RWPE2 (cell line): ENCODE measurements at regions not wholly inside any gene's neighbourhood (a gene's known extent, or its start where the extent isn't known, plus 50 kb on each side); places are given as distances from the start of the nearest gene placed in this dataset.

Experiments used
- ATAC-seq: fragments of 200-7000 bp; cut with Tn5 transposase; 3 replicates; pipeline ENCODE4 v1.9.1; 2021; ENCODE audit warnings: low read depth
- DNase-seq: peaks from one replicate; pipeline ENCODE4 v3.0.0-alpha.2; 2020; ENCODE audit warnings: low spot score
- H3K27ac ChIP-seq: fragments of 450-650 bp; 2 replicates; pipeline ENCODE4 v1.5.1; 2017; ENCODE audit warnings: mild to moderate bottlenecking; ENCODE audit not compliant: poor library complexity, severe bottlenecking
- H3K27me3 ChIP-seq: fragments of 250-450 bp; sonication (Bioruptor Pico); 2 replicates; pipeline ENCODE4 v1.5.1; 2021; ENCODE audit warnings: mild to moderate bottlenecking, moderate library complexity; ENCODE audit not compliant: insufficient read depth, poor library complexity, severe bottlenecking
- H3K36me3 ChIP-seq: fragments of 250-450 bp; sonication (Bioruptor Pico); 2 replicates; pipeline ENCODE4 v1.5.1; 2020; ENCODE audit warnings: low read depth, mild to moderate bottlenecking, moderate library complexity
- H3K4me1 ChIP-seq: fragments of 250-450 bp; sonication (Bioruptor Pico); 2 replicates; pipeline ENCODE4 v1.5.1; 2021; ENCODE audit warnings: mild to moderate bottlenecking, moderate library complexity; ENCODE audit not compliant: insufficient read depth, poor library complexity, severe bottlenecking
- H3K4me3 ChIP-seq: fragments of 250-450 bp; sonication (Bioruptor Pico); 2 replicates; pipeline ENCODE4 v1.5.1; 2021; ENCODE audit warnings: mild to moderate bottlenecking, moderate library complexity; ENCODE audit not compliant: severe bottlenecking
- H3K9me3 ChIP-seq: fragments of 250-450 bp; sonication (Bioruptor Pico); 2 replicates; pipeline ENCODE4 v1.5.1; 2021; ENCODE audit warnings: mild to moderate bottlenecking, moderate library complexity; ENCODE audit not compliant: severe bottlenecking
- CTCF ChIP-seq: fragments of 450-650 bp; IDR thresholded peaks from one replicate; pipeline ENCODE4 v1.5.1; 2017; ENCODE audit warnings: mild to moderate bottlenecking, moderate library complexity; ENCODE audit not compliant: poor library complexity, severe bottlenecking

- no peak for ATAC-seq
Measured at GRCh38 chr7:20513341-20513740, 102.1 kb upstream of the ABCB5 start.

GRCh38 chr7:20513897-20514296 is 101.6 kb upstream of the ABCB5 start:
- no peak for DNase-seq
- no peak for ATAC-seq
- Histone ChIP-seq H3K4me3 (no peak overlapping the region), H3K4me1 (peaks cover 9% of the 10 kb centered on the region), H3K27me3 (no peaks in the 10 kb centered on the region), H3K36me3 (no peaks in the 10 kb centered on the region), H3K9me3 (no peaks in the 10 kb centered on the region), H3K27ac (no peak overlapping the region)
- TF ChIP-seq CTCF: no peak

More at GRCh38 chr7:20513341-20513740, 102.1 kb upstream of the ABCB5 start:
- H3K4me1 ChIP-seq: peaks cover 9% of the 10 kb centered on the region
- no peaks in the 10 kb centered on the region for H3K9me3 ChIP-seq
- H3K27ac ChIP-seq: no peak overlapping the region
- H3K36me3 ChIP-seq: no peaks in the 10 kb centered on the region
- H3K27me3 ChIP-seq: no peaks in the 10 kb centered on the region
- no peak for TF ChIP-seq CTCF
- H3K4me3 ChIP-seq: no peak overlapping the region
- no peak for DNase-seq

GRCh38 chr7:20514364-20514763 is 101.1 kb upstream of the ABCB5 start:
- TF ChIP-seq CTCF: no peak
- ATAC-seq: peak; percentile 95
- Histone ChIP-seq H3K27me3 (no peaks in the 10 kb centered on the region), H3K36me3 (no peaks in the 10 kb centered on the region), H3K4me3 (no peak overlapping the region), H3K4me1 (peaks cover 9% of the 10 kb centered on the region), H3K9me3 (no peaks in the 10 kb centered on the region), H3K27ac (no peak overlapping the region)
- peak; percentile 65 for DNase-seq

- Histone ChIP-seq H3K36me3 (no peaks in the 10 kb centered on the region), H3K4me1 (peaks cover under 1% of the 10 kb centered on the region), H3K27ac (no peak overlapping the region), H3K4me3 (no peak overlapping the region), H3K27me3 (no peaks in the 10 kb centered on the region), H3K9me3 (no peaks in the 10 kb centered on the region)
- no peak for ATAC-seq
- no peak for DNase-seq
- no peak for TF ChIP-seq CTCF
Measured at GRCh38 chr7:20519645-20520044, 95.8 kb upstream of the ABCB5 start.

GRCh38 chr7:20520530-20520929 is 94.9 kb upstream of the ABCB5 start:
- Histone ChIP-seq H3K4me3 (no peak overlapping the region), H3K9me3 (no peaks in the 10 kb centered on the region), H3K36me3 (no peaks in the 10 kb centered on the region), H3K4me1 (no peaks in the 10 kb centered on the region), H3K27me3 (no peaks in the 10 kb centered on the region), H3K27ac (no peak overlapping the region)
- DNase-seq (no peak), ATAC-seq (no peak)
- no peak for TF ChIP-seq CTCF
